Body of pancreas (tissue), 4 donors: ENCODE measurements at regions not wholly inside any gene's neighbourhood (a gene's known extent, or its start where the extent isn't known, plus 50 kb on each side); places are given as distances from the start of the nearest gene placed in this dataset.

Experiments
- ATAC-seq: fragments of 150-250 bp; one replicate; pipeline ENCODE4 v1.9.1; 2016
- DNase-seq, 4 donors: peaks; one replicate each; pipeline ENCODE4 v3.0.0-alpha.2; 2019
- H3K27ac ChIP-seq, 4 donors: fragments of 200-600 bp; sonication (generic); 1 replicate in 3 of 4; 2 replicates in 1 of 4; pipeline versions ENCODE4 v1.5.1 to v1.6.1; 2016 to 2019; ENCODE audit warnings: mild to moderate bottlenecking in 1 of 4, mixed read lengths in 1 of 4, moderate library complexity in 1 of 4
- H3K27me3 ChIP-seq, 2 donors: fragments of 200-600 bp; sonication (generic); one replicate each; pipeline ENCODE4 v1.6.0; 2016; ENCODE audit warnings: mild to moderate bottlenecking in 1 of 2
- H3K36me3 ChIP-seq, 2 donors: fragments of 200-600 bp; sonication (generic); replicated peaks in 1 of 2; 2 replicates each; pipeline ENCODE4 v1.5.1; 2016; ENCODE audit warnings: low read depth in 2 of 2; ENCODE audit not compliant: insufficient read depth in 1 of 2
- H3K4me1 ChIP-seq: fragments of 200-600 bp; sonication (generic); one replicate; pipeline ENCODE4 v1.6.0; 2016
- H3K4me3 ChIP-seq, 2 donors: fragments of 200-600 bp; sonication (generic); 1 replicate in 1 of 2; 2 replicates in 1 of 2; pipeline ENCODE4 v1.5.1; 2016 to 2019
- H3K9me3 ChIP-seq, 3 donors: fragments of 200-600 bp; sonication (generic); 1 replicate in 2 of 3; 2 replicates in 1 of 3; pipeline ENCODE4 v1.5.1; 2016
- CTCF ChIP-seq, 7 experiments: fragments of 450-650 bp in 4 of 7; fragments of 200-600 bp in 3 of 7; sonication (generic) in 3 of 7; IDR thresholded peaks; one replicate each; pipeline ENCODE4 v1.5.1; 2016 to 2019; ENCODE audit warnings: antibody characterized with exemption in 7 of 7
- POLR2A ChIP-seq, 3 donors: fragments of 450-650 bp; IDR thresholded peaks; one replicate each; pipeline ENCODE4 v1.6.1; 2016; ENCODE audit warnings: antibody characterized with exemption in 3 of 3, mild to moderate bottlenecking in 2 of 3
- WGBS, 2 donors: methylation state at CpG; one replicate each; pipeline ENCODE4 v1.1.5; 2017; 5-methylcytosine and 5-hydroxymethylcytosine counted together
- intact Hi-C: fragments of 100-400 bp; cut with DNase I; formaldehyde crosslinking; loops from one replicate; pipeline ENCODE4 v1.15.1; 2023

GRCh38 chr3:127405791-127406190, 117.9 kb upstream of the PRR20G start:
- DNase-seq (no peak), ATAC-seq (no peak)
- TF ChIP-seq CTCF (IDR thresholded peaks at IDR 0.05) (no peak), POLR2A (IDR thresholded peaks at IDR 0.05) (no peak)
- intact Hi-C loops, result no loop called here
- Histone ChIP-seq H3K27ac (no peak overlapping the region), H3K4me3 (no peak overlapping the region), H3K27me3 (peaks cover 0 to 5% of the 10 kb centered on the region in 2 donors), H3K9me3 (no peaks in the 10 kb centered on the region), H3K4me1 (no peaks in the 10 kb centered on the region), H3K36me3 (no peaks in the 10 kb centered on the region)
- 62 to 63% methylated on average over 10 of the region's 10 CpGs for WGBS, 2 donors

GRCh38 chr3:127405010-127405598, 117.3 kb upstream of the PRR20G start:
- 65 to 73% methylated on average over 6 to 8 of the region's 8 CpGs for WGBS, 2 donors

DNA sequence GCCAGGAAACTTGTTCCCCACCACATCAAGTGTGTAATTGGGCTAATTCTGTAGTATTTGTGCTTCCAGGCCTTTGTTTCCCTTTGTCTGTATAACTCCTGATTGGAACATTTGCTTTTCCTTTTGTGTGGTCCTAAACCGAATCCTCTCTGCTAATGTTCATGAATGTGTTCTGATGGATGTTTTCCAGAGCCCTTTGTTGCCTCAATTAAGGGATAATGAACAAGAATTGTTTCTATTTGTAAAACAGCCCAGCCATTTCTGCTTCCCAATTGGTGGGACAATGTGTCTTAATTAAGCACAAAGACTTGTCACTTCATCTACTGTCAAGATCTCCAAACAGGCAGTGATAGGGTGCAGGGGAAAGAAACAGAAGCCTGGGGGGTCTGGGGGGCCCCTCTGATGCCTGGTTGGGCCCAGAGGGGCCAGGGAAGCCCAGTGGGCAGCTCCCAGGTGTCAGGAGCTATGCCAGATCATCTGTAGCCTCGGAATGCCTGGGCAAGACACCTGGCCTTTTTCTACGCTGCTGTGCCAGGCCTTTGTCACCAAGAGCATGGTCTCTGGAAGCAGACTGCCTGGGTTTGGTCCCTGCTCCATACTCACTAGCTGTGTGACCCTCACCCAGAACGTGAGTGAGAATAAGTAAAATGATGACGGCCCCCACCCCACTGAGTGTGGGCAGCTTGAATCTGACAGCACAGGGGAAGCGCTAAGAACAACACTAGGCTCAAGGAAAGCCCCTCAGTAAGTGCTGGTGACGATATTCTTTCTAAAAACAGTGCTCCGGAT, 116.6 kb upstream of the PRR20G start:
- WGBS, 2 donors, result 50 to 54% methylated on average over 6 to 8 of the region's 8 CpGs
- H3K9me3 ChIP-seq, result no peaks in the 10 kb centered on the region
- no peaks in the 10 kb centered on the region for H3K4me1 ChIP-seq
- H3K4me3 ChIP-seq, result no peak overlapping the region
- TF ChIP-seq POLR2A (IDR thresholded peaks at IDR 0.05) (no peak), CTCF (IDR thresholded peaks at IDR 0.05) (no peak)
- no peaks in the 10 kb centered on the region for H3K36me3 ChIP-seq
- peaks cover 0 to 5% of the 10 kb centered on the region in 2 donors for H3K27me3 ChIP-seq
- ATAC-seq, result no peak
- intact Hi-C loops, result no loop called here
- no peak overlapping the region for H3K27ac ChIP-seq
- no peak for DNase-seq

More at GRCh38 chr3:127405010-127405598, 117.3 kb upstream of the PRR20G start:
- Histone ChIP-seq H3K27me3 (peaks cover 0 to 5% of the 10 kb centered on the region in 2 donors), H3K36me3 (no peaks in the 10 kb centered on the region), H3K4me3 (no peak overlapping the region), H3K9me3 (no peaks in the 10 kb centered on the region), H3K4me1 (no peaks in the 10 kb centered on the region), H3K27ac (no peak overlapping the region)
- DNase-seq (no peak), ATAC-seq (no peak)
- no peak for TF ChIP-seq CTCF (IDR thresholded peaks at IDR 0.05)
- no peak for TF ChIP-seq POLR2A (IDR thresholded peaks at IDR 0.05)
- intact Hi-C loops, result no loop called here

DNA sequence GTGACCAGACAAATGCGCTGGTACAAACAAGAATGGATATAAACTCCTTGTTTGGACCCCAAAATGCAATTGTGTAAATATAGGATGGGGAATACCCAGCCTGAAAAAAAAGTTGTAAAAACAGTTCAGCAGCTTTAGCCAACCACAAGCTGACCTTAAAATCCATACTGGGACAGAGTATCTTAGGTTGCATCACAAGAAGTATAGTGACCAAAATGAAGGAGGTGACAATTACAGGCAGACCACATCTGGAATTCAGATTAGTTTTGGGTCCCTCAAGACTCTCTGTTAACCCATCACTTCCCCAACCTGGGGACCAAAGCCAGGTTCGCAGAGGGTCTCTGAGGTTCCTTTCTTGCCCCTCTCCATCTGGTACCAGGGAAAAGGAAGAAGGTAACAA, 115.9 kb upstream of the PRR20G start:
- Histone ChIP-seq H3K4me1 (no peaks in the 10 kb centered on the region), H3K36me3 (no peaks in the 10 kb centered on the region), H3K27ac (no peak overlapping the region), H3K4me3 (no peak overlapping the region), H3K27me3 (peaks cover 0 to 5% of the 10 kb centered on the region in 2 donors), H3K9me3 (no peaks in the 10 kb centered on the region)
- no peak for DNase-seq
- intact Hi-C loops, result no loop called here
- no peak for TF ChIP-seq POLR2A (IDR thresholded peaks at IDR 0.05)
- no peak for TF ChIP-seq CTCF (IDR thresholded peaks at IDR 0.05)
- WGBS, 2 donors, result 72 to 85% methylated on average over 2 of the region's 2 CpGs
- no peak for ATAC-seq

DNA sequence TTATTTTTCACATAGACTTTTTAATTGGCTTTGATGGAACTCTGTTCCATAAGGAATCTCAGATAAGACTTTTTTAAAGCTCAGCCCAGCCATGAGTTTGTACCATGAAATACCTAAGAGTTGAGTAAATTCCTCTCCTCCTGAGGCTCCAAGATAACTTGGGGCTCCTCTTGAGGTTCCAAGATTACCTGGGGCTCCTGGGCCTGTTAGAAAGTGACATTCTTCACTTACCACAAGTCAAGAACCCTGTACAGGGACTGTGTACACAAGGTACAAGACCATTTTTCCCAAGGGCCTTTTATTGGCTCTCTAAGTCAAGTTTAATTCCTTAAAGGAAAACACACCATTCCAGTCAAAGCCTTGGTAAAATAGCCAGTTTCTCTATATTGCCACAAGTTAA, 111.3 kb upstream of the PRR20G start:
- intact Hi-C loops, result no loop called here
- Histone ChIP-seq H3K4me3 (no peak overlapping the region), H3K36me3 (no peaks in the 10 kb centered on the region), H3K4me1 (no peaks in the 10 kb centered on the region), H3K27me3 (no peaks in the 10 kb centered on the region), H3K9me3 (no peaks in the 10 kb centered on the region), H3K27ac (no peak overlapping the region)
- DNase-seq, result no peak
- no peak for ATAC-seq
- TF ChIP-seq POLR2A (IDR thresholded peaks at IDR 0.05), result no peak
- TF ChIP-seq CTCF (IDR thresholded peaks at IDR 0.05), result no peak
